ENCODE measurements at regions not wholly inside any gene's neighbourhood (a gene's known extent, or its start where the extent isn't known, plus 50 kb on each side); places are given as distances from the start of the nearest gene placed in this dataset.

DNA sequence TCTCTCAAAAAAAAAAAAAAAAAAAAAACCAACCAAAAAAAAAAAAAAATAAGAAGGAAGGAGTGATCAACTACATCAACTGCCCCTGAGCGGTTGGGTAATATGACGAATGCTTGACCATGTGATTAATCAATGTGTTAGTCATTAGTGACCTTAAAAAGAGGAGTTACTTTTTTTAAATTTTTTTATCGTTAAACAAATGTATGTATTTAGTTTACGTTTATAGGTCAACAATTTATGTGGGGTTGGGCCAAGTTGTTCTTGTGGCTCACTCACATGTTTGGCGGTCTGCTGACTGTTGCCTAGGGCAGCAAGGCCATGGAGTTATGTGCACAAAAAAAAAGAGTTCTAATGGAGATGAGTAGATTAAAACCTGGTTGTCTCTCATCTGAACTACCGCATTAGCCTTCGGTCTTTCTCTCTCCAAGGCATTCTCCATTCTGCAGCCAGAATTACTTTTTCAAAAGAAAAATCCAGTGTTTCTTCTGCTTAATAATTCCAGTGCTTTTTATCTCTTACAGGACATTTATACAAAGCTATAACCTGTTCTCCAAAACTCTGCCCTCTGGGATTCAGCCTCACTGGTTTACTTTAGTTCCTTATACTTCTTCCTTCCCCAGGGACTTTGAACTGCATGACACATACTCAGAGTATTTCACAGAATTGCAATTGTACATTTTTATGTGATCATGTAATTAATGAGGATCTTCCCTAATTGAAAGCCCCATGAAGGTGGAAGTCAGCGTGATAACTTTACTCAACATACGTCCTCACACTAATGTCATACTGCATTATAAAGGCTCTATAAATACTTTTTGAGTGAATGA is 505.5 kb downstream of the ANKRD50 start:
- no peak for DNase-seq
- H3K27me3 ChIP-seq (ENCODE audit: insufficient read depth in 3 of 3, low read length in 2 of 3) = no peaks in the 10 kb centered on the region
- H3K4me3 ChIP-seq = no peak overlapping the region
- 91 to 94% (median 93%) methylated on average over 9 of the region's 9 CpGs for WGBS, 3 donors
- H3K36me3 ChIP-seq (ENCODE audit: insufficient read depth in 1 of 2, low read depth in 1 of 2) = no peaks in the 10 kb centered on the region
- TF ChIP-seq, protein P1, sequence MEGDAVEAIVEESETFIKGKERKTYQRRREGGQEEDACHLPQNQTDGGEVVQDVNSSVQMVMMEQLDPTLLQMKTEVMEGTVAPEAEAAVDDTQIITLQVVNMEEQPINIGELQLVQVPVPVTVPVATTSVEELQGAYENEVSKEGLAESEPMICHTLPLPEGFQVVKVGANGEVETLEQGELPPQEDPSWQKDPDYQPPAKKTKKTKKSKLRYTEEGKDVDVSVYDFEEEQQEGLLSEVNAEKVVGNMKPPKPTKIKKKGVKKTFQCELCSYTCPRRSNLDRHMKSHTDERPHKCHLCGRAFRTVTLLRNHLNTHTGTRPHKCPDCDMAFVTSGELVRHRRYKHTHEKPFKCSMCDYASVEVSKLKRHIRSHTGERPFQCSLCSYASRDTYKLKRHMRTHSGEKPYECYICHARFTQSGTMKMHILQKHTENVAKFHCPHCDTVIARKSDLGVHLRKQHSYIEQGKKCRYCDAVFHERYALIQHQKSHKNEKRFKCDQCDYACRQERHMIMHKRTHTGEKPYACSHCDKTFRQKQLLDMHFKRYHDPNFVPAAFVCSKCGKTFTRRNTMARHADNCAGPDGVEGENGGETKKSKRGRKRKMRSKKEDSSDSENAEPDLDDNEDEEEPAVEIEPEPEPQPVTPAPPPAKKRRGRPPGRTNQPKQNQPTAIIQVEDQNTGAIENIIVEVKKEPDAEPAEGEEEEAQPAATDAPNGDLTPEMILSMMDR (IDR thresholded peaks at IDR 0.05) = no peak
- ATAC-seq = no peak
- H3K9me3 ChIP-seq = no peaks in the 10 kb centered on the region
- H3K4me1 ChIP-seq = no peaks in the 10 kb centered on the region
- intact Hi-C loops (cut with DNase I) = no loop called here
- H3K27ac ChIP-seq = no peak overlapping the region

DNA sequence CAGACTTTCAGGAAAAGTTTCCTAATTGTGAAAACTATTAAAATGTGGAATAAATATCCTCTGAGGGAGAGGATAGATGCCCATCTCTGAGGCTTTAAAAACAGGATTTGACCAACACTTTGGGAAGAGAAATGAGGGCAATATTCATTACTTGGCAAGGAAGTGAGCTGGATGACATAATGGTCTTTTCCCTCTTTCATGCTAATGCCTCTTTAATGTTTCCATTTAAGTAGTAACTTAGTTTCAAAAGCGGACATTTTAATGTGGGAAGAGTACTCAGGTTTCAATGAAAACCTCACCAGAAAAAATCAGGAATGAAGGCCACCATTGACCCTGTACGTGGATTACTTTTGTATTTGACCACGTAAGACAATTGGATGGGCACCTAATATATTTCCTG is 503.3 kb downstream of the ANKRD50 start:
- Histone ChIP-seq H3K4me3 (no peak overlapping the region), H3K36me3 (ENCODE audit: insufficient read depth in 1 of 2, low read depth in 1 of 2) (no peaks in the 10 kb centered on the region), H3K9me3 (no peaks in the 10 kb centered on the region), H3K4me1 (no peaks in the 10 kb centered on the region), H3K27me3 (ENCODE audit: insufficient read depth in 3 of 3, low read length in 2 of 3) (no peaks in the 10 kb centered on the region), H3K27ac (no peak overlapping the region)
- ATAC-seq = no peak
- 22 to 37% (median 35%) methylated on average over 3 of the region's 3 CpGs for WGBS, 3 donors
- DNase-seq = no peak
- TF ChIP-seq, protein P1 (IDR thresholded peaks at IDR 0.05) = no peak
- intact Hi-C loops (cut with DNase I) = no loop called here

DNA sequence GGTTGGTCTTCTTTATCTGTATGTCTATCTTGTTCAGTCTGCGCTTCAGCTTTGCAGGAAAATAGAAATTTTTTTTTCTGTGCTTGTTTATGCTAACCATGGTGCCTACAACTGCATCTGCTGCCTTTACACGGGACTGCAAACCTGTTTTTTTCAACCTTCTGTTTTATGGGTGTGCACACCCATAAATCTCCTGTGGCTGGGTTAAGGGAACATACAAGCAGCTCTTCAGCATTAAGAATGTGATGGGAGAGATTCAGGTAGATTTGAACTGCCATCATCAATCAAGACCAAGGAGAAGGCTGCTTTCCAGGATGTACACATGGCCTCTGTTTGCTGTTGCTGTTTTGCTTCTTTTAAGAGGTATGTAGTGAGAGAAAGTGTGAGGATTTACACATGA is 502.9 kb downstream of the ANKRD50 start:
- Histone ChIP-seq H3K27me3 (ENCODE audit: insufficient read depth in 3 of 3, low read length in 2 of 3) (no peaks in the 10 kb centered on the region), H3K36me3 (ENCODE audit: insufficient read depth in 1 of 2, low read depth in 1 of 2) (no peaks in the 10 kb centered on the region), H3K9me3 (no peaks in the 10 kb centered on the region), H3K4me3 (no peak overlapping the region), H3K27ac (no peak overlapping the region), H3K4me1 (no peaks in the 10 kb centered on the region)
- TF ChIP-seq, protein P1 (IDR thresholded peaks at IDR 0.05) = no peak
- WGBS, 3 donors = 62 to 63% (median 63%) methylated on average over 2 of the region's 2 CpGs
- no peak for ATAC-seq
- intact Hi-C loops (cut with DNase I) = no loop called here
- DNase-seq = no peak

DNA sequence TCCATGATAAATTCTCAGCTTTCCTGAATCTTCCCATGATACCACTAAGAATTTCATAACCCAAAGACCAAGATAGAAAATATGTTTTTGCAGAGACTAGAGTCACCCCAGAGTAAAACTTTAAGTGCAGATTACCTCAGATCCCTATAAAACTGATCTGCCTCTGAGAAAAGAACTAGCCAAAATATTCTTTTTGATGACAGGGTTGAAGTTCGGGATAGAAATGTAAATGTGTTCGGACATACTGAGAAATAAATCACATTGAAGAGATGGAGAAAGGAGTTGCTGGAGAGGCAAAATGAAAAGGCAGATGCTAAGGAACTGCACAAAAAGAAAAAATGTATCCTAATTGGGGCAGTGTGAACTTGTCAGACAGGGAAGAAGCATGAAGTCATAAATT is 501.8 kb downstream of the ANKRD50 start:
- no peaks in the 10 kb centered on the region for H3K27me3 ChIP-seq (ENCODE audit: insufficient read depth in 3 of 3, low read length in 2 of 3)
- no peaks in the 10 kb centered on the region for H3K36me3 ChIP-seq (ENCODE audit: insufficient read depth in 1 of 2, low read depth in 1 of 2)
- H3K4me3 ChIP-seq = no peak overlapping the region
- WGBS, 3 donors = 83 to 90% (median 83%) methylated on average over 2 of the region's 2 CpGs
- intact Hi-C loops (cut with DNase I) = no loop called here
- TF ChIP-seq, protein P1 (IDR thresholded peaks at IDR 0.05) = no peak
- no peak overlapping the region for H3K27ac ChIP-seq
- no peaks in the 10 kb centered on the region for H3K4me1 ChIP-seq
- ATAC-seq (no peak), DNase-seq (no peak)
- no peaks in the 10 kb centered on the region for H3K9me3 ChIP-seq

Data from psoas muscle (tissue), 7 donors.